ENCODE measurements at regions not wholly inside any gene's neighbourhood (a gene's known extent, or its start where the extent isn't known, plus 50 kb on each side); places are given as distances from the start of the nearest gene placed in this dataset.

- Histone ChIP-seq H3K9ac (ENCODE audit: insufficient read depth in 1 of 2, low read depth in 2 of 2, low read length in 2 of 2) (no peak overlapping the region), H3K27me3 (ENCODE audit: control insufficient read depth in 2 of 2, insufficient read depth in 2 of 2, low read length in 2 of 2) (no peaks in the 10 kb centered on the region), H4K20me1 (replicated peaks; ENCODE audit: control insufficient read depth, insufficient read depth, low read length) (no peaks in the 10 kb centered on the region), H3K79me2 (ENCODE audit: control insufficient read depth, insufficient read depth, low read length) (no peaks in the 10 kb centered on the region), H3K27ac (ENCODE audit: extremely low read depth, low read depth, low read length) (no peak overlapping the region), H3K9me1 (ENCODE audit: control insufficient read depth, insufficient read depth, low read length) (no peaks in the 10 kb centered on the region), H3K36me3 (ENCODE audit: control insufficient read depth, insufficient read depth, low read length) (no peaks in the 10 kb centered on the region), H3K4me1 (replicated peaks in 1 of 2; ENCODE audit: control insufficient read depth in 2 of 2, insufficient read depth in 2 of 2, low read length in 2 of 2) (no peaks in the 10 kb centered on the region), H2AFZ (ENCODE audit: low read depth, low read length) (no peak overlapping the region), H3K9me3 (replicated peaks; ENCODE audit: control insufficient read depth, insufficient read depth, low read depth, low read length) (no peaks in the 10 kb centered on the region), H3K4me2 (ENCODE audit: insufficient read depth, low read length) (no peak overlapping the region), H3K4me3 (no peak overlapping the region)
- peak; percentile 55 for FAIRE-seq
- 7% methylated on average over 4 of the region's 4 CpGs for WGBS (ENCODE audit: insufficient coverage, low coverage, missing lambda C conversion rate)
- POLR2A ChIA-PET, result no interaction called here
- in situ Hi-C loops (cut with MboI), result no loop called here
- peak; percentile 58; the same call in 2 of the 3 replicates for ATAC-seq
- CTCF ChIA-PET (ENCODE audit: low intra/inter-chr PET ratio), result no interaction called here
- peak; percentile 18 to 44 (median 37) for DNase-seq (ENCODE audit: extremely low read depth in 1 of 4, low spot score in 3 of 4)
- no TSS peak for BruUV-seq (replicated peaks)
- intact Hi-C loops (cut with micrococcal nuclease), result loop anchor here (2.0 to 10.0 kb wide), 2 partner anchors 242 to 1824 kb away; no protein-coding TSS in a partner anchor
- no peak for TF ChIP-seq GTF3C2 (IDR thresholded peaks at IDR 0.05; ENCODE audit: borderline replicate concordance, extremely low read depth, insufficient read length)
- TF ChIP-seq ZFPM2 (CRISPR knock-in tag; IDR thresholded peaks at IDR 0.05), result no peak
- no peak for TF ChIP-seq LEF1 (IDR thresholded peaks at IDR 0.05)
- no peak for TF ChIP-seq SMAD2 (IDR thresholded peaks at IDR 0.05; ENCODE audit: low read depth, low read length)
- no peak for TF ChIP-seq ZNF699 (CRISPR knock-in tag; IDR thresholded peaks at IDR 0.05; ENCODE audit: insufficient replicate concordance)
- no peak for TF ChIP-seq CHCHD3 (CRISPR knock-in tag; IDR thresholded peaks at IDR 0.05)
- TF ChIP-seq FOS (IDR thresholded peaks at IDR 0.05; ENCODE audit: extremely low read depth, insufficient read length), result no peak
- no peak for TF ChIP-seq ZNF253 (CRISPR knock-in tag; conservative IDR thresholded peaks at IDR 0.05)
- no peak for TF ChIP-seq ZNF431 (CRISPR knock-in tag; IDR thresholded peaks at IDR 0.05)
- TF ChIP-seq SRSF1 (IDR thresholded peaks at IDR 0.05; ENCODE audit: low read depth, low read length), result no peak
- TF ChIP-seq REST (IDR thresholded peaks at IDR 0.05; ENCODE audit: borderline replicate concordance), result peak; percentile 30; the same call in 1 of the 2 replicates
- no peak for TF ChIP-seq REST (CRISPR knock-in tag; IDR thresholded peaks at IDR 0.05; ENCODE audit: low read depth)
Measured at GRCh38 chr2:162890690-162891311, 52.2 kb upstream of the KCNH7 start.
